Activated naive CD8-positive, alpha-beta T cell treated with anti-CD3 and anti-CD28 coated beads, Interleukin-2, amount 10 ng/mL, durations not matched to agents 7 days and 5 days (primary cell): ENCODE measurements at regions not wholly inside any gene's neighbourhood (a gene's known extent, or its start where the extent isn't known, plus 50 kb on each side); places are given as distances from the start of the nearest gene placed in this dataset.
"Not testable (repeated sequence)": the region's sequence is repeated elsewhere in the genome, so short reads cannot be mapped to it uniquely, and the experiment has no call there.

Experiments
- ATAC-seq: fragments of 150-1000 bp; cut with Tn5 transposase; one replicate; pipeline ENCODE4 v1.10.0; 2021; ENCODE audit warnings: low read depth, moderate library complexity
- POLR2A ChIA-PET: fragments of 350-600 bp; sonication (Branson Sonifier 250); formaldehyde crosslinking; loops from one replicate; lab custom pipeline; 2021; ENCODE audit warnings: antibody characterized with exemption; lab: Charles Lee
- DNase-seq: peaks from one replicate; pipeline ENCODE4 v3.0.0; 2021
- H3K27ac Mint-ChIP-seq: one replicate; pipeline ENCODE4 v1.8.0; 2022; ENCODE audit warnings: mild to moderate bottlenecking, mixed read lengths
- H3K27me3 Mint-ChIP-seq: one replicate; pipeline ENCODE4 v1.8.0; 2022; ENCODE audit warnings: mild to moderate bottlenecking, moderate library complexity, mixed read lengths
- H3K36me3 Mint-ChIP-seq: one replicate; pipeline ENCODE4 v1.8.0; 2021; ENCODE audit warnings: mild to moderate bottlenecking, mixed read lengths
- H3K4me1 Mint-ChIP-seq: one replicate; pipeline ENCODE4 v1.8.0; 2021; ENCODE audit warnings: mixed read lengths
- H3K4me3 Mint-ChIP-seq: one replicate; pipeline ENCODE4 v1.8.0; 2022; ENCODE audit warnings: mild to moderate bottlenecking, moderate library complexity, mixed read lengths
- H3K9me3 Mint-ChIP-seq: one replicate; pipeline ENCODE4 v1.8.0; 2021; ENCODE audit warnings: mixed read lengths

GRCh38 chr4:165819126-165819525 lies 53.9 kb upstream of the TLL1 start:
- H3K36me3 Mint-ChIP-seq, POLR2A ChIA-PET, H3K9me3 Mint-ChIP-seq, H3K4me3 Mint-ChIP-seq, H3K4me1 Mint-ChIP-seq, DNase-seq, H3K27me3 Mint-ChIP-seq, ATAC-seq, H3K27ac Mint-ChIP-seq: not testable (repeated sequence)
